C4-2B (cell line): ENCODE measurements at regions not wholly inside any gene's neighbourhood (a gene's known extent, or its start where the extent isn't known, plus 50 kb on each side); places are given as distances from the start of the nearest gene placed in this dataset.

Experiments
- CTCF ChIP-seq: fragments of 450-650 bp; conservative IDR thresholded peaks from 2 replicates; pipeline ENCODE4 v1.5.1; 2017; ENCODE audit warnings: mild to moderate bottlenecking
- ZFX ChIP-seq: fragments of 450-650 bp; IDR thresholded peaks from 2 replicates; pipeline ENCODE4 v1.6.1; 2017

DNA sequence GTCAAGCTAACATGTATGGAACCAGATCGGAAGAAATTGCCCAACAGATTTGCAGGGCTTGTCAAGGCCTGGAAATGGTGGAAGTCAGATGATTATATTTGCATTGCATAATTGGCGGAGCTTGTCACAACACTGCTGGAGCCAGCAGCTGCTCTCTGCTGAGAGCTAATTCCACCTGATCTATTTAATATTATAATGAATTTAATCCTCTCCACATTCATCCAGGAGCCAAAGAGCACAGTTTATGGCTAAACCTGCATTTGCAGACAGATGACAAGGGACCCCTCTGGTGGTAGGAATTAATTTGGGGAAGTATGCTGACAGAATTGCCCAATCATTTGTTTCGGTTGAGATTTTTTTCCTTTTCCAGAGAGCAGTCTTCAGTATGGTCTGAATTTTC lies 730.2 kb downstream of the TUSC7 start:
- peak; percentile 40 for TF ChIP-seq CTCF
- no peak for TF ChIP-seq ZFX
